ENCODE measurements at regions not wholly inside any gene's neighbourhood (a gene's known extent, or its start where the extent isn't known, plus 50 kb on each side); places are given as distances from the start of the nearest gene placed in this dataset.

DNA sequence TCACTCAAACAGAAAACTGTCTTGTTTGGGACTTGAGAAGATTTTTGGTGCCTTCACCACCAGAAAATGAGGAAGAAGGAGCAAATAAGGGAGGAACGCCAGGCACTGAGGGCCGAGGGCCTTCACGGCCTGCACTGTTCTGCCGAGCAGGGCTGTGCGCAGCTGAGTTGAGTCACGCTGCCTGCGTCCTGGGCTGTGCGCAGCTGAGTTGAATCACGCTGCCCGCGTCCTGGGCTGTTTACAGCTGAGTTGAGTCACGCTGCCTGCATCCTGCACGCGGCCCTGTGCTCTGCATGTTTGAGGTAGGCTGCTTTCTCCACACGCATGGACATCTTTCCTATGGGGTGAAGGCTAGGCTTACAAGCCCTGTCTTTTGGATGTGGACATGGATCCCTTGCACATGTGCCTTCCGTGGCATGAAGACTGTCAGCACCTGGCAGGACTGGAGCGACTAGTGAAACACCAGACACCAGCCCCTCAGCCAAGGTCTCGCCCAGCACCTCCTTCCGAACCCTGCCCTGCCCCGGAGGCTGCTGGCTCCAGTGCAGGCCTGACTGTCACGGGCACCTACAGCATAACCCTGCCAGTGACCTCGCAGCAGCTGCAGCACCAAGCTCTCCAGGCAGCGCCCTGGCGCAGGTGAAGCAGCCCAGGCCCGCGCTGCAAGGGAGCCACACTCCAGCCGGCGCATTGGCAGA lies 96.7 kb downstream of the HTR5A start:
- TF ChIP-seq, protein P1, sequence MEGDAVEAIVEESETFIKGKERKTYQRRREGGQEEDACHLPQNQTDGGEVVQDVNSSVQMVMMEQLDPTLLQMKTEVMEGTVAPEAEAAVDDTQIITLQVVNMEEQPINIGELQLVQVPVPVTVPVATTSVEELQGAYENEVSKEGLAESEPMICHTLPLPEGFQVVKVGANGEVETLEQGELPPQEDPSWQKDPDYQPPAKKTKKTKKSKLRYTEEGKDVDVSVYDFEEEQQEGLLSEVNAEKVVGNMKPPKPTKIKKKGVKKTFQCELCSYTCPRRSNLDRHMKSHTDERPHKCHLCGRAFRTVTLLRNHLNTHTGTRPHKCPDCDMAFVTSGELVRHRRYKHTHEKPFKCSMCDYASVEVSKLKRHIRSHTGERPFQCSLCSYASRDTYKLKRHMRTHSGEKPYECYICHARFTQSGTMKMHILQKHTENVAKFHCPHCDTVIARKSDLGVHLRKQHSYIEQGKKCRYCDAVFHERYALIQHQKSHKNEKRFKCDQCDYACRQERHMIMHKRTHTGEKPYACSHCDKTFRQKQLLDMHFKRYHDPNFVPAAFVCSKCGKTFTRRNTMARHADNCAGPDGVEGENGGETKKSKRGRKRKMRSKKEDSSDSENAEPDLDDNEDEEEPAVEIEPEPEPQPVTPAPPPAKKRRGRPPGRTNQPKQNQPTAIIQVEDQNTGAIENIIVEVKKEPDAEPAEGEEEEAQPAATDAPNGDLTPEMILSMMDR (IDR thresholded peaks at IDR 0.05; ENCODE audit: borderline replicate concordance, insufficient read depth, low read depth, low read length), result no peak
- H3K4me3 ChIP-seq (ENCODE audit: low read depth, low read length), result no peak overlapping the region

DNA sequence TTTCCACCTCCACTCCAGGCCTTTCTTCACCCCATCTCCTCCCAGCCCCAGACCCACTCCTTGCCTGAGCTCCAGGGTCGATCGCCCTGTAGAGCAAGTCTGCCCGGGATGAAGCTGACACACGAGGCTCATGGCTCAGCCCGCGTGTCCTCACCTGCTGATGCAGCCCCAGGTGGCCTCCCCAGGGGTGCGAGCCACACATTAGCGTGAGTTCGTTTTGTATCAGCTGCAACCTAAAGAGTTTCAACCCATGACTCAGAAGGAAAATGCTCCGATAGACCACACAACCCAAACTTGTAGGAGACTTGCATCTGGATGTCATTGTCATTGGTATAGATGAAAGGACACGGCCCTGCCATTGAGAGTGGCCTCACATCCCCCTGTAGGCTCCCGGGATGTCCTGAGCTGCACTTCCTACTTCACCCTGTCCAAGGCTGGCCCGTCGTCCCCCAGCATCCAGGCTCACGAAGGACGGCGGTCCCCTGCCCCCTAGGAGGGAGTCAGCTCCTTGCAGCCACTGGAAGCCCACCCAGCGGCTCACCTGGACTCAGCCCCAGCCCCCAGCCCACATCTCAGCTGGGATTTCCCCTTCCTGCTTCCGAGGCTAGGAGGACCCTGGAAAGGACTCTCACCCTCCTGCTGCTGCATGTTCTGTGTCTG lies 97.7 kb downstream of the HTR5A start:
- H3K4me3 ChIP-seq (ENCODE audit: low read depth, low read length), result no peak overlapping the region
- TF ChIP-seq, protein P1 (IDR thresholded peaks at IDR 0.05; ENCODE audit: borderline replicate concordance, insufficient read depth, low read depth, low read length), result no peak

DNA sequence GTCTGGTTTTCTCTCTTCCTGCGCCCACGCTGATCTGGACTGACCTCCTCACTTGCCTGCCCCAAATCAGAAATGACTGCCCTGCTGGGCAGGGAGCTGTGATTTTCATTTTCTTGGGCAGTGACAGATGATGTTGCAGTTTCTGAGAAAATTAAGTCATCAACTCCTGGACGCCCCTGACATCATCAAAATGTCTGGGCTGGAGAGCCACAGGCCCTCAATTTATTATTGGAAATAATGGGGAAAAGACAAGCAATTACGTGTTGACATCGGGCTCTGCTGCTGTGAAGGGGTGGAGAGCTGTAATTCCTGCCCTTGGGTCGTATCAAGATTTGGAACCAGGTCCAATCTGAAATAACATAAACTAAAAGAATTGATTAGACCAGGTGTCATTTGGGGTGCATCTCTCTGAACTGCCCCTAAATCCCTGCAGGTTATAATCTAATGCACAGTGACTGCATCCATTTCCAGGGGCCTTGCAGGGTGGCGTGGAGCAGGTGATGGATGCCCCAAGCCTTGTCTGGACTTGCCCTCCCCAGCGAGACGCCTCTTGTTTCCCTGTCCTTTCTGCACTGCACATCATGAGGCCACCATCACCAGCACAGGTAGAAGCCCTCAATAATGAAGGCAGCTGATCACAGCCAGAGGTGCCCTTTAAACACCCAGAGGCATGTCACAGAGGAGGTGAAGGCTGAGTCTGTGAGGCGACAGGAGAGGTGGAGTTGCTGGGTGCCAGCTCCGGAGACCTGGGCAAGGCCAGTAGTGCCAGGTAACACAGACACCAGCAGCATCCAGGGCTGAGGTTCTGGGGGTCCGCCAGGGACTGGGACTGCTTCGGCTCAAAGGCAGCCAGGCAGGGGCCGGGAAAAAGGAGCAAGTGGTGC lies 98.7 kb downstream of the HTR5A start:
- TF ChIP-seq, protein P1 (IDR thresholded peaks at IDR 0.05; ENCODE audit: borderline replicate concordance, insufficient read depth, low read depth, low read length), result no peak
- no peak overlapping the region for H3K4me3 ChIP-seq (ENCODE audit: low read depth, low read length)

DNA sequence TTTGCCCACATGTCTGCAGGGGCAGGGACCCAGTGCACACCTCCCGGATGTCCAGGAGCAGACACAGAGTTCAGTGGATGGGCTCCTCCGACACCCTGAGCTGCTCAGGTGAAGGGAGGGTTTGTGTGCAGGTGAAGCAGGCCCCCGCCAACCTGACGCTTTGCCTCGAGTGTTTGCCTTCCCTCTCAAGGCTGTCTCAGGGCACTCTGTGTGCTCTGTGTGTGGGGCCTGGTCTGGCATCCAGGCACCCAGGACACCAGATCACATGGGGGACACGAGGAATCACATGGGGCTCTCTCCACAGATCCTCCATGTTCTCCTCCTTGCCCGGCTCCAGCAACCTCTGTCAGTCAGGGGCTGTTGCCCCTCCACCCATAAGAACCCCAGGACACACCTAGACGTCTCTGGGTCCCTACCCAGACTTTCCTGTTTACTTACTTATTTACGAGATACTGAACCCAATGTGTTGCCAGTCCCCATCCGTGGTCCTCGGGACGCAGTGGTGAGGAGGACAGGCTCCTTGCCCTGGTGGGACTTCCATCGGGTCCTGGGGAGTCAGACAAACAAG lies 99.5 kb downstream of the HTR5A start:
- no peak overlapping the region for H3K4me3 ChIP-seq (ENCODE audit: low read depth, low read length)
- TF ChIP-seq, protein P1 (IDR thresholded peaks at IDR 0.05; ENCODE audit: borderline replicate concordance, insufficient read depth, low read depth, low read length), result no peak

DNA sequence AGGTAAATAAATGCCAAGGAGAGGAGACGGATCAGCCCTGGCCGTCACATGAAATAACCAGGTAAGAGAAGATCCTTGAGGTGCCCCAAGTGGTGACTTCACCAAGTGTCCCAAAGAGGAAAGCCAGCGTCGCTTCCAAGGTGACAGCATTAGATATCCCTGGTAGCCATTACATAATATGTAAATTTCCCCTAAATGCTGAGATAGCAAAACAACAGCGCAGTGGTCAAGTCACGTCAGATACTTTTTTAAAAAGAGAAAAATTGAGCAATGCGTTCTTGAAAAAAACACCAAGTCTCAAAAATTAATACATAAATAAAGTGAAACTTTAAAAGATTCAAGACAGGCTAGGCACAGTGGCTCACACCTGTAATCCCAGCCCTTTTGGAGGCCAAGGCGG lies 100.2 kb downstream of the HTR5A start:
- H3K4me3 ChIP-seq (ENCODE audit: low read depth, low read length), result no peak overlapping the region
- TF ChIP-seq, protein P1 (IDR thresholded peaks at IDR 0.05; ENCODE audit: borderline replicate concordance, insufficient read depth, low read depth, low read length), result no peak

DNA sequence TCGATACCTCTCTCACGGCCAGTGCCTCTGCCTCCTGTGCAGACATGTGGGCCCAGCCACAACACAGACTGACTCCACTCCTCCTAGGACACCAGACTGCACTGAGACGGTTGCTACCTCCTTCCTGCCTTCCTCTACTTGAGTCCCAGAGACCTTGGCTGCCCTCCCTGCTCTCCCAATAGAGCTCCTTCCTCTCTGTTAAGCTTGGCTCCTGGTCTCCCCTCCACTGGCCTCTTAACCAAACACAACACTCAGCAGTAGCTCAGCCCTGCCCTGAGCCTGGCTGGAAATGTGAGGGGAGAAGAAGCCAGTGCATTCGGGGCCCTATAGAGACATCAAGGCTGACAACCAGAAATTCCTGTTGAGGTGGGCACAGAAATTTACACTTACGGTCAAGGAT lies 102.0 kb downstream of the HTR5A start:
- TF ChIP-seq, protein P1 (IDR thresholded peaks at IDR 0.05; ENCODE audit: borderline replicate concordance, insufficient read depth, low read depth, low read length), result no peak
- H3K4me3 ChIP-seq (ENCODE audit: low read depth, low read length), result no peak overlapping the region
